Left renal pelvis (tissue), 4 donors: ENCODE measurements at regions not wholly inside any gene's neighbourhood (a gene's known extent, or its start where the extent isn't known, plus 50 kb on each side); places are given as distances from the start of the nearest gene placed in this dataset.

Experiments used
- DNase-seq, 4 donors: peaks; one replicate each; pipeline ENCODE4 v3.0.0-alpha.2; 2013; ENCODE audit warnings: low read depth in 4 of 4, low spot score in 3 of 4

- no peak for DNase-seq
These were observed 358.9 kb upstream of the LRATD1 start for GRCh38 chr2:14273650-14274049.

DNA sequence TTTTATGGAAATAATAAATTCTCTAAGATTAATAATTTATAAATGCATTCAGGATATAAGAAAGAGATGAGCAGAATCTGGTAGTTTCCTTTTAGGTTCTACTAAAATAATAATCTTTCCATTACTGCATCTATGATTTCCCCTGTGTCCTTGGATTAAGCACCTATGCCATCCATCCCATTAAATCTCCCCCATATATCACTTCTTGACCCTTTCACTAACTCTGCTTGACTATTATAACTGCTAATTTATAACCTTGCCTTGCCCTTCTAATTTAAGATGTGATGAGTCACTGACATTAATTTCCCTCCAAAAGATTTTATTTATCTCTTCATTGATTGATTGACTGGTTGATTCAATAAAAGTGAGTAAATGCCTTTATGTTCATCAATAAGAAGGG is 348.3 kb upstream of the LRATD1 start:
- no peak for DNase-seq

- DNase-seq, result no peak
These were observed 346.7 kb upstream of the LRATD1 start for GRCh38 chr2:14285812-14286211.

- DNase-seq, result no peak
These were observed 344.5 kb upstream of the LRATD1 start for GRCh38 chr2:14288016-14288415.

DNA sequence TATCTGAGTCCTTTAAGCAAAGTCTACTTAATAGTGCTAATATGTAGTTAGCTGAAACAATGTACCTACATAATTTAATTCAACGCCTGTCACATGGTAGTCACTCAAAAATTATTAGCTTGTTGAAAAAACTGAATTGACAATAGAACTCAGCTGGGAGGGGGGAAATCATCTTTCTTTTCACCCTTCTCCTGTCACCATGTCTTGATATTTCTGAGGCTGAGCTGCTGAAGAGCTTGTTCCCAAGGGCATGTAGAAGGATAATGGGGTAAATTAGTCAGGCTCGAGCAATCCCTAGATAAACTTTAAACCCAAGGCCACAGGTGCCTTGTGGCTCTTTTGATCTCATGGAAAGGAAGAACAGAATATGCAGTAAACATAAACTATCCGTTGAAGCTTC is 339.6 kb upstream of the LRATD1 start:
- DNase-seq, result no peak

DNA sequence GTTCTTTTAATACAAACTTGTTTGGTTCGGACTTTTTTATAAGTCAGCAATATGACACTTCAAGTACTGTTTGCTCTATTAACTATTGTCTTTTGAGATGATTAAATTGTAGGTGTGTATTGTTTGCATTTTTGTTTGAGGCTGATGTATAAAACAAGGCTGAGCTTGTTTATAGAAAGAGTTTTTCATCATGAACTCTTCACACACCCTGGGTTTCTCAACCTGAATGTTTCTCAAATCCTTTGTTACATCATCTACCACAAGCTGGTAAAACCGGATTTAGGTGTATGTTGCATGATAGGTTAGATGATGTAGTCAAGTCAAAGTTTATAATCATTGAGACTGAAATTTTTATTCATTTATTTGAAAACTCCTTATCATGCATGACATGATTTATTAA is 335.2 kb upstream of the LRATD1 start:
- DNase-seq, result no peak

- DNase-seq, result no peak
These were observed 334.6 kb upstream of the LRATD1 start for GRCh38 chr2:14297906-14298305.

DNA sequence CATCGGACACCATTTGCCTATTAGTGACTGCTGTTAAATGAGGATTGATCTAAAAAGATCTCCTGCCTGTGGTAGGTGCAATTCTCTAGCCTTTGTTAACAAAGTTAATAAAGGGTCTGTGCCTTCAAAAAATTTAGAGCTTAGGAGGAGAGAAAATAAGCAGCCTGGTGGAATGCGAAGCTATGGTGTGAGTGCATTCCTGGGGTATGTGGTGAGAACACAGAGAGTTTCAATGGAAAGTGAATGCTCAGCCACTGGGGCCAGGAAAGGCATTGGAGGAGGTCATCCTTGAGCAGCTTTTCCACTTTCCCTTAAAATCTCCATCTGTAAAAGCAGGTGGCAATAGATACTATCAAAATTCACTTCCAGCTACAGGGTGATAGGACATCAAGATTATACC is 331.2 kb upstream of the LRATD1 start:
- DNase-seq, result no peak

- DNase-seq, result no peak
These were observed 329.0 kb upstream of the LRATD1 start for GRCh38 chr2:14303366-14304115.

GRCh38 chr2:14304326-14304725 is 328.2 kb upstream of the LRATD1 start:
- no peak for DNase-seq

DNA sequence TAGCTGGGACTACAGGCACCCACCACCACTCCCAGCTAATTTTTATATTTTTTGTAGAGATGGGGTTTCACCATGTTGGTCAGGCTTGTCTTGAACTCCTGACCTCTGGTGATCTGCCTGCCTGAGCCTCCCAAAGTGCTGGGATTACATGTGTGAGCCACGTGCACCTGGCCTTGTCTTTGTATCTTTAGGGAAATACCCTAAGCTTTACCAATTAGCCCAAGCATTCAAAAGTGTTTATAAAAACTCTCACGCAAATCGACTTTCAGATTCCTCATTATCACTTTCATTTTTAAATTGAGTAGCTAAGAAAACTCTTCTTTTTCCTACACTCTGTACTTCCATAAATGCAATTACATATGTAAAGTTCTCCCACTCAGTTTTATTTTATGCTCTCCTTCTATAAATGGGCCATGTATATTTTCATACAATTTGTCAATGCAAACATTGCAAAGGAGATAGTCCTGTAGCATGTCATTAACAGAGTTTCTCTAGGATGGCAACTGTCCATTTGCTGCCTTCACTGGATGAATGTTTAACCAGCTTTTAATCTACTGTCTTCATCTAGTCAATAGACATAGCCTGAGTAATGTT is 326.2 kb upstream of the LRATD1 start:
- no peak for DNase-seq

- DNase-seq, result no peak
These were observed 319.2 kb upstream of the LRATD1 start for GRCh38 chr2:14313341-14313740.

DNA sequence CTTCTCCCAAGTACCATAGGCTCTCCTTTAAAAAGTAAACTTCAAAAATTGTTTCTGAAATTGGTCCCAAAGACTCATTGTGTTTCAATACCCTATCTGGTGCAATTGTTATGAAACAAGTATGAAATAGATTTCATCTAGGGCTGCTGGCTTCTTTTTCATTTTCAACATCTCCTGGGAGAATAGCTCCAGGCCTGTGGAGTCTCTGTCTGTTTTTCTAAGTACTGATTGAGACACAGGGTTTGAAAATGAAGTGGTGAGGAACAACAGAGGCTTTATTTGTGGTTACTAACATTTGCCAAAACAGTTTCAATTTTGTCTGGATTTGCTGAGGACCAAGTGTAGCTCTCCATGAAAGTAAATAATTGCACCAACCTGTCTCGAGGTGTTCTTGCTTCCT is 315.9 kb upstream of the LRATD1 start:
- DNase-seq, result no peak

DNA sequence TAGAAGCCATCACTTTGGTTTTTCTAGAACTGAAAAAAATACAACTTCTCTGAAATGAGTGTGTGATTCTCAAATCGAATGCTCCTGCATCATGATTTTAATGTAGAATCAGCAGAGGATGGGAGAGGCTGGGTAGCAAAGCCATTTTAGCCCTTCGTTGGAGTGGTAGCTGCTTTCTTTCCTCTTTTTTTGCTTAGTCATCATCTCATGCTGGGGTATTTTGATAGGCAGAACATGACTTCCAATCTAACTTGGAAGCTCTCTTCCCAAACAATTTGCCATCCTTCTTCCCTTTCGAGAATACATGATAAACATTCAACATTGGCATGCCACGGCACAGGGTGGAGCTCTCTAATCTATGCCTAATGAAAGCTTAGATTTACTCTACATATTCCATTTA is 311.2 kb upstream of the LRATD1 start:
- no peak for DNase-seq

DNA sequence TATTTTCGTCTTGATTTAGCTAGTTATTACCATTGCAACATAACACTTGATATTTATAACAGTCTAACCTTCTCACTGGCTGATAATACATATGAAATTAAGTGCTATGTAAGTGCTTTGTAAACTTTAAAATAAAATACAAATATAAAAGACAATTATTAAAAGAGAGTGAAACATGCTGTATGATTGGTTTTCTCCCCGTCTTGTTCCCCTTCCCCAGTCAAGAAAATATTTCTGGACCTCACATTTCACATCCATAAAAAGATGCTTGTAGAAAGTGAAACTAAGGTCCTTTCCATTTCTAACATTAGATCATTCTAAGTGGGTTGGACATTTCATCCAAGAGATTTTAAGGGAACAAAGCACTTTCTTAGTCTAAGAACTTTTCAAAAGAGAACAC is 310.2 kb upstream of the LRATD1 start:
- no peak for DNase-seq

DNA sequence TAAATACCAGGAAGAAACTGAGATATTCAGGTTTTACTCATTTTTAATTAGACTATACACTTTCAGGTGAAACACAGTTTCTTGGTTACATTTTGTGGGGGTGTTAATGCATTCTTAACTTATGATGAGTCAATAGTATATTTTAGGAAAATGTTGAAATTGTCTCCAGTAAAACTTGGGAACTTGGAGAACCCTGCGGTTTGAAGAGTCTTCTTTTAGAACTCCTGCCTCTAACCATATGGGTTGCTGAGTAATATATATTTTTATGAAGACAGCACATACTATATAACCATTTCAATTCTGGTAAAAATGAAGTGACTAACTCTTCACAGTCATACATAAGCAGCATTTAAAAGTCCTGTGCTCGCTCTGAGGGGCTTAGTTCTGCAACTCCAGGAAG is 308.2 kb upstream of the LRATD1 start:
- DNase-seq, result no peak

DNA sequence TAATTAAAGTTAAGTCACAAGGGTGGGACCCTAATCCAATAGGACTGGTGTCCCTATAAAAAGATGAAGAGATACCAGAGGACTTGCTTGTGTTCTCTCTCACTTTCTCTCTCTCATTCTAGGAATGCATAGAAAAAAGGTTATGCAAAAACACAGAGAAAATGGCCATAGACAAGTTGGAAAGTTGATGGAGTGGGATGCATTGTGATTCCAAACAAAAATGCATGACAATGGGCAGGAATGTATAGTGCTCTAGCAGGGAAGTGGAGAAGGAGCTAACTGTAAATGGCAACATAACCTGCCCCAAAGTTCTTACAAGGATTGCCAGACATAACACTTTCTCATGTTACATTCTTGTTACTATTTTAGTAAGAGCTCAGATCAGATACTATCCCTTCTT is 301.6 kb upstream of the LRATD1 start:
- no peak for DNase-seq

- no peak for DNase-seq
These were observed 295.6 kb upstream of the LRATD1 start for GRCh38 chr2:14336759-14337382.

DNA sequence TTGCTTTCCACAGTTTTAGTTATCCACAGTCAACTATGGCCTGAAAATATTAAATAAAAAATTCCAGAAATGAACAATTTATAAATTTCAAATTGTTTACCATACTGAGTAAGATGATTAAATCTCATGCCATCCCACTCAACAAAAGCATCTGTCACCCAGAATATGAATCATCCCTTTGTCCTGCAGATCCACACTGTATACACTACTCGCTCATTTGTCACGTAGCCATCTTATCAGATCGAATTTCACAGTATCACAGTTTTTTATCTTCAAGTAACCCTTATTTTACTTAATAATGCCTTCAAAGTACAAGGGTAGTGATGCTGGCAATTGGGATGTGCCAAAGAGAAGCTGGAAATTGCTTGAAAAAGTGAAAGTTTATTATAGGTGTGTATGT is 291.8 kb upstream of the LRATD1 start:
- DNase-seq, result no peak

DNA sequence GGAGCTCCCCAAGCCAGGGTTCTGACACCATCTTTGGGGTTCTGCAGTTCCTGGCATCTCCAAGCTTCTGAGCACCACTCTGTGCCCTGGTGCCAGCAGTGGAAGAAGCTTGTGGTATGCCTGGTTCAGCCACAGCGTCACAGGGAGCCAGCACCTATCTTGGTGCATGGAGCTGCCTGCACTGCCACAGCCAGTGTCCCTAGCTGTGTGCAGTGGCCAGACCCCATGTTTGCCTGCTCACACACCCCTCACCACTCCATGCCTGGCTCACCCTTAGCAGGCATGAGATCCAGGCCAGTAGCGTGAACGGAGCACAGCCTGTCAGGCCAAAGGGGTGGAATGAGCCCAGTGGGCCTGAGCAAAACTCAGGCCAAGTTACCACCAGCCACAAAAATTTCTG is 290.2 kb upstream of the LRATD1 start:
- DNase-seq, result no peak

DNA sequence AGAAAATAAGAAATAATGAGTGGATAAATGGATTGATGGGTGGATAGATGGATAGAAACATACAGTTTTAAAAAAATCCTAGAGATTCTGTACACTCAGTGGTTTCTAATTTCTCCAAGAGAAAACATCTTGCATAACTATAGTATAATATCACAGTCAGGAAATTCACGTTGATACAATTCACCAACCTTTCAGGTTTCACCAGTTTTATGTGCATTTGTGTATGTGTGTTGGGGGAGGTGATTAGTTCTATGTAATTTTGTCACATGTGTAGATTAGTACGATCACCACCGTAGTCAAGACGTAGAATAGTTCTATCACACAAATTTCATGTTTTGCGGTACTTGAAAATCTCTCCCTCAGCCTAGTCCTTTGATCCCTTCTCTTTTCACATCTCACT is 288.2 kb upstream of the LRATD1 start:
- no peak for DNase-seq

- DNase-seq, result no peak
These were observed 284.3 kb upstream of the LRATD1 start for GRCh38 chr2:14348247-14348646.
